ENCODE measurements at regions not wholly inside any gene's neighbourhood (a gene's known extent, or its start where the extent isn't known, plus 50 kb on each side); places are given as distances from the start of the nearest gene placed in this dataset.

- no peaks in the 10 kb centered on the region for H3K36me3 ChIP-seq (ENCODE audit: control insufficient read depth in 2 of 4, insufficient read depth in 4 of 4, low read length in 3 of 4)
- H2BK5ac ChIP-seq (ENCODE audit: low read depth, low read length), result no peak overlapping the region
- no peaks in the 10 kb centered on the region for H3K79me1 ChIP-seq (ENCODE audit: low read depth, low read length)
- H3K27me3 ChIP-seq (replicated peaks in 1 of 4; ENCODE audit: control insufficient read depth in 3 of 4, extremely low read depth in 1 of 4, insufficient read depth in 3 of 4, low read length in 3 of 4), result no peaks in the 10 kb centered on the region
- H3K56ac ChIP-seq (replicated peaks; ENCODE audit: insufficient read length, low read depth, low read length), result no peak overlapping the region
- H3K9ac ChIP-seq (replicated peaks in 1 of 4; ENCODE audit: extremely low read depth in 1 of 4, low read depth in 3 of 4, low read length in 3 of 4), result no peak overlapping the region
- no peak overlapping the region for H3K4ac ChIP-seq (replicated peaks; ENCODE audit: insufficient read length, low read depth, low read length)
- no peaks in the 10 kb centered on the region for H3K79me2 ChIP-seq (ENCODE audit: control insufficient read depth in 1 of 2, insufficient read depth in 2 of 2, low read length in 2 of 2)
- H3K27ac ChIP-seq (ENCODE audit: low read depth, low read length), result no peak overlapping the region
- no peak overlapping the region for H2BK20ac ChIP-seq (ENCODE audit: low read length)
- H2AFZ ChIP-seq (ENCODE audit: low read length), result no peak overlapping the region
- POLR2A ChIA-PET (ENCODE audit: partially characterized antibody), result no interaction called here
- H2BK12ac ChIP-seq (ENCODE audit: low read depth, low read length), result no peak overlapping the region
- H2BK15ac ChIP-seq (ENCODE audit: low read length), result no peak overlapping the region
- 94% methylated on average over 4 of the region's 4 CpGs; no CpG with 5 or more reads in 1 of the 2 experiments for WGBS, 2 experiments (ENCODE audit: extremely low coverage in 1 of 2, insufficient coverage in 1 of 2, insufficient read length in 1 of 2, insufficient replicate concordance in 2 of 2, low coverage in 1 of 2, low lambda C conversion rate in 2 of 2, missing lambda C conversion rate in 1 of 2)
- H4K8ac ChIP-seq (ENCODE audit: extremely low read depth, insufficient read depth, low read length), result no peak overlapping the region
- no peak overlapping the region for H4K91ac ChIP-seq (replicated peaks; ENCODE audit: insufficient read length, low read length)
- H3K23me2 ChIP-seq (ENCODE audit: low read depth, low read length), result no peaks in the 10 kb centered on the region
- H3K23ac ChIP-seq (ENCODE audit: insufficient read length), result no peak overlapping the region
- DNase-seq (ENCODE audit: low read depth in 1 of 2, low spot score in 2 of 2), result no peak
- H4K20me1 ChIP-seq (replicated peaks in 1 of 2; ENCODE audit: control insufficient read depth in 1 of 2, insufficient read depth in 2 of 2, low read length in 2 of 2), result no peaks in the 10 kb centered on the region
- no peak overlapping the region for H2BK120ac ChIP-seq (replicated peaks; ENCODE audit: low read depth, low read length)
- H3K4me2 ChIP-seq (ENCODE audit: insufficient read depth in 1 of 2, low read depth in 2 of 2, low read length in 2 of 2), result no peak overlapping the region
- CTCF ChIA-PET (ENCODE audit: partially characterized antibody), result interaction anchor here (0.9 to 1.0 kb wide), 2 partner anchors 106 to 292 kb away, joined by 3 to 4 read pairs; no protein-coding TSS in a partner anchor
- no peaks in the 10 kb centered on the region for H3K4me1 ChIP-seq (replicated peaks in 1 of 4; ENCODE audit: control insufficient read depth in 3 of 4, insufficient read depth in 4 of 4, low read length in 3 of 4)
- H3K9me3 ChIP-seq (ENCODE audit: insufficient read depth in 2 of 2, low read depth in 1 of 2, low read length in 1 of 2), result no peaks in the 10 kb centered on the region
- no peak overlapping the region for H3K14ac ChIP-seq (ENCODE audit: insufficient read length)
- no peak for TF ChIP-seq RXRA (IDR thresholded peaks at IDR 0.05; ENCODE audit: insufficient read depth, low read depth, low read length)
- no peak for TF ChIP-seq RBBP5 (IDR thresholded peaks at IDR 0.05; ENCODE audit: borderline replicate concordance, low read depth, low read length)
- no peak for TF ChIP-seq SAP30 (IDR thresholded peaks at IDR 0.05; ENCODE audit: insufficient read depth, insufficient replicate concordance, low read length)
- no peak for TF ChIP-seq CHD2 (IDR thresholded peaks at IDR 0.05; ENCODE audit: low read length)
- no peak for TF ChIP-seq EZH2 (IDR thresholded peaks at IDR 0.05; ENCODE audit: low read depth, low read length, severe bottlenecking)
- no peak for TF ChIP-seq KDM5A (IDR thresholded peaks at IDR 0.05; ENCODE audit: low read length)
- no peak for TF ChIP-seq EP300 (IDR thresholded peaks at IDR 0.05; ENCODE audit: borderline replicate concordance in 1 of 2, low read depth in 2 of 2, low read length in 2 of 2)
- no peak for TF ChIP-seq RFX5 (IDR thresholded peaks at IDR 0.05; ENCODE audit: borderline replicate concordance, low read depth, low read length)
- TF ChIP-seq JUND (IDR thresholded peaks at IDR 0.05; ENCODE audit: low read length), result no peak
- no peak overlapping the region for H3K4me3 ChIP-seq (ENCODE audit: extremely low read depth in 1 of 4, insufficient read depth in 2 of 4, low read depth in 3 of 4, low read length in 4 of 4)
- H3K18ac ChIP-seq (ENCODE audit: extremely low read depth, low read length), result no peak overlapping the region
- FAIRE-seq, result no peak
- H2AK5ac ChIP-seq (ENCODE audit: low read depth, low read length), result no peak overlapping the region
- no peak overlapping the region for H4K5ac ChIP-seq (ENCODE audit: insufficient read length, low read depth, low read length)
Observed at GRCh38 chr2:210795506-210795905, 239.1 kb downstream of the CPS1 start.
